ENCODE measurements at regions not wholly inside any gene's neighbourhood (a gene's known extent, or its start where the extent isn't known, plus 50 kb on each side); places are given as distances from the start of the nearest gene placed in this dataset.

DNA sequence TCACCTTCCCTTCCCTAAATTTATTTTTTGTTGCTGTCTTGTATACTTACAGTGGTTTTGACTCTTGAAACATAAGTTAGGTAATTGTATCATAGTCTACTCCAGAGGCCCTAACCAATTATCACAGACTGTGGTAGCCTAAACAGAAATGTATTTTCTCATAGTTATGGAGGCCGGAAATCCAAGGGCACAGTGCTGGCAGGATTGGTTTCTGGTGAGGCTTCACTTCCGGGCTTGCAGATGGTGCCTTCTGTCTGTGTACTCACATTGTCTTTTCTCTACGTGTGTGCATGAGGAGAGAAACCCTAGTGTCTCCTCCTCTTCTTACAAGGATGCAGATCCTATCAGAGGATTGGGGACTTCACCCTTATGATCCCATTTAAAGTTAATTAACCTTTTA, 290.2 kb upstream of the KCNMB2 start:
- no peak for DNase-seq (ENCODE audit: low read depth)
- H3K4me3 ChIP-seq (ENCODE audit: low read depth, low read length): no peak overlapping the region
- TF ChIP-seq, protein P1, sequence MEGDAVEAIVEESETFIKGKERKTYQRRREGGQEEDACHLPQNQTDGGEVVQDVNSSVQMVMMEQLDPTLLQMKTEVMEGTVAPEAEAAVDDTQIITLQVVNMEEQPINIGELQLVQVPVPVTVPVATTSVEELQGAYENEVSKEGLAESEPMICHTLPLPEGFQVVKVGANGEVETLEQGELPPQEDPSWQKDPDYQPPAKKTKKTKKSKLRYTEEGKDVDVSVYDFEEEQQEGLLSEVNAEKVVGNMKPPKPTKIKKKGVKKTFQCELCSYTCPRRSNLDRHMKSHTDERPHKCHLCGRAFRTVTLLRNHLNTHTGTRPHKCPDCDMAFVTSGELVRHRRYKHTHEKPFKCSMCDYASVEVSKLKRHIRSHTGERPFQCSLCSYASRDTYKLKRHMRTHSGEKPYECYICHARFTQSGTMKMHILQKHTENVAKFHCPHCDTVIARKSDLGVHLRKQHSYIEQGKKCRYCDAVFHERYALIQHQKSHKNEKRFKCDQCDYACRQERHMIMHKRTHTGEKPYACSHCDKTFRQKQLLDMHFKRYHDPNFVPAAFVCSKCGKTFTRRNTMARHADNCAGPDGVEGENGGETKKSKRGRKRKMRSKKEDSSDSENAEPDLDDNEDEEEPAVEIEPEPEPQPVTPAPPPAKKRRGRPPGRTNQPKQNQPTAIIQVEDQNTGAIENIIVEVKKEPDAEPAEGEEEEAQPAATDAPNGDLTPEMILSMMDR (IDR thresholded peaks at IDR 0.05; ENCODE audit: insufficient read depth, low read depth, low read length): no peak

DNA sequence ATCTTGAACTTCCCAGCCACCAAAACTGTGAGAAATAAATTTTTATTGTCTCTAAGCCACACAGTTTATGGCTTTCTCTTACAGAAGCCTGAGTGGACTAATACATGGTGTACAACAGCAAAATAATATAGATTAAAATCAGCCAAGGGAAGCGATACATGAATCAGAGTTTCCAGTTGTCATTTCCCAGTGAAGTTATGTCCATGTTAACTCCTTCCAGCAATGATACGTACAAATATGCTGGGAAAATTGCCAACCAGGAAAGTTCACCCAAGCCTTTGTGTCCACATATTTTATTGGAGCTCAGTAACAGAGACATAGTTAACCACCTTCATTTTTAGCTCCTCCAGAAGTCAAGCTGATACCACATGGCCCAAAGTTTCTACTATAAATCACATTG, 280.9 kb upstream of the KCNMB2 start:
- H3K4me3 ChIP-seq (ENCODE audit: low read depth, low read length): no peak overlapping the region
- peak; percentile 74 for DNase-seq (ENCODE audit: low read depth)
- TF ChIP-seq, protein P1 (IDR thresholded peaks at IDR 0.05; ENCODE audit: insufficient read depth, low read depth, low read length): no peak

DNA sequence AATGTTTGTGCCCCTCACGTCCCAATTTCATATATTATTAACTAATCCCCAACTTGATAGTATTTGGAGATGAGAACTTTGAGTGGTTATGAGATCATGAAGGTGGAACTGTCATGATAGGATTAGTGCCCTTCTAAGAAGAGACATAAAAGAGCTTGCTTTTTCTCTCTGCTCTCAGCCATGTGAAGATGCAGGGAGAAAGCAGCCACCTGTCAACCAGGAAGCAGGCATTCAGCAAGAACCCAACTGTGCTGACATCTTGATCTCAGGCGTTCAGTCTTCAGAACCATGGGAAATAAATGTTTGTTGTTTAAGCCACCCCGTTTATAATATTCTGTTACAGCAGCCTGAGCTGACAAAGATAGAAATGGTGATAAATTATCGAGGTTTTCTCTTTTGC, 278.7 kb upstream of the KCNMB2 start:
- no peak overlapping the region for H3K4me3 ChIP-seq (ENCODE audit: low read depth, low read length)
- TF ChIP-seq, protein P1 (IDR thresholded peaks at IDR 0.05; ENCODE audit: insufficient read depth, low read depth, low read length): no peak

DNA sequence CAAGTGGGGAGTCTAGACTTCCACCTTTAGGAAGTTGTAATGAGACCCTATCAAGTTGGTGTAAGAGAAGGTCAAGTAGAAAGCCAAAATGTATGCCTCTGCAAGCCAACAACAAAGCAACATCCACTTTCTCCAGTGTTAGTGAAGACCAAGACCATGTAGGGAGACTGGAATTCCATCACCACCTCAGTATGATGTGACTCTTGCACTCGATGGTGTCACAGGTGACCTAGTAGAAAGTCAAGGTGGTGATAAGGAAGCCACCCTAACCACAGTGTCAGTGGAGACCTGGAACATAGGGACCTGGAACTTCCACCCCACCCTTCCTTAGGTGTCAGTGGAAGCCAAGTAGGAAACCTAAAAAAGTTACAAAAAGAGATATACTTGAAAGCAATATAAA, 278.1 kb upstream of the KCNMB2 start:
- TF ChIP-seq, protein P1 (IDR thresholded peaks at IDR 0.05; ENCODE audit: insufficient read depth, low read depth, low read length): no peak
- H3K4me3 ChIP-seq (ENCODE audit: low read depth, low read length): no peak overlapping the region
- no peak for DNase-seq (ENCODE audit: low read depth)

More for the DNA sequence above, 278.7 kb upstream of the KCNMB2 start:
- no peak for DNase-seq (ENCODE audit: low read depth)

DNA sequence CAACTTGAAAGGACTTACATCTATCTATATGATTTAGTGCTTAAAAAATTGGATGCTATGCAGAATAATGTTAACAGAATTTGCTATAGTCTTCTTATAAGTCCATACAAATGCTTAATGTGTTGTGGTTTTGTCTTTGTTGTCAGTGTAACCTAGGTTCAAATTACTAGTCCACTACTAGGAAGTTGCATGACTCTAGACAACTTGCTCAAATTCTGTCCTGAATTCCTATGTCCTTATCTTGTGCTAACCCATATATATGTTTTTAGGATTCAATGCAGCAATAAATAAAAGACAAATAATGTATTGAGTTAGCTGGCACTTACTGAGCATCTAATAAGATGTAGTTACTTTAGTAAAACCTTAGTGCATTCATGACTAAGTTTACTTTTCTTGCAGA, 276.5 kb upstream of the KCNMB2 start:
- TF ChIP-seq, protein P1 (IDR thresholded peaks at IDR 0.05; ENCODE audit: insufficient read depth, low read depth, low read length): no peak
- DNase-seq (ENCODE audit: low read depth): no peak
- H3K4me3 ChIP-seq (ENCODE audit: low read depth, low read length): no peak overlapping the region

DNA sequence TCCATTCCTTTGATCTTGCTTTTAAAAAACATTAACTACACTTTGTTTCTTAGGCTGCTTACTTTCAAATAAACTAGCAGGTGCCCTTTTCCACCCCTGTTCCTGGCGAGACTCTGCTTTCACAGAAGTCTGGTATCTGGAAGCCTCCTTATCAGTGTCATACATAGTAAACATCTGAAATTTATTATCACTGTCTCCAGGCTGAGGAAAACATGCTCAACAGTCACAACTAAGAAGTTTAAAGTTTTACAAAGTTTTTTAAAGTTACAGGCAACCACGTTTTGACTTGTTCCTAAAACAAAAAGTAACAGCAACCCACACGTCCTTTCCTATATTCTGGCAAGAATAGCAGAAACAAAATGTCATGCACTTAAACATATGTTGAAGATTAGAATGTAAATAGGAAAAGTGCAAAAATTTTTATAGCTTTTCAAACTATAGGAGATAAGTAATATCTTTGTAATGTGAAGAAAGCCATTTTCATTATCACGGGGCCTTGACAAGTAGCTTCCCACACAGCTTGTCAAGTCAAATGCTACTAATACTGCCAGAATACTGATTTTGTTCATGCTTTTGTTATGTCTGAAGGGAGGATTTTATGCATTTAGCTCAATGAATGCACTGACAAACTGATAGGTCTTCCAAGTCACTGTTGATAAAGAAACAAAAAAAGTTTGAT, 275.2 kb upstream of the KCNMB2 start:
- peak; percentile 90 for DNase-seq (ENCODE audit: low read depth)

More for the DNA sequence above, 275.2 kb upstream of the KCNMB2 start:
- H3K4me3 ChIP-seq (ENCODE audit: low read depth, low read length): no peak overlapping the region
- TF ChIP-seq, protein P1 (IDR thresholded peaks at IDR 0.05; ENCODE audit: insufficient read depth, low read depth, low read length): no peak
